NCI-H1417 (cell line): ENCODE measurements at regions not wholly inside any gene's neighbourhood (a gene's known extent, or its start where the extent isn't known, plus 50 kb on each side); places are given as distances from the start of the nearest gene placed in this dataset.
A peak's percentile ranks its signal among the peaks of the same experiment; 100 is the strongest.

Experiments
- DNase-seq, 3 experiments: peaks; one replicate each; lab custom pipeline; 2025; lab: John Stamatoyannopoulos, UW

DNA sequence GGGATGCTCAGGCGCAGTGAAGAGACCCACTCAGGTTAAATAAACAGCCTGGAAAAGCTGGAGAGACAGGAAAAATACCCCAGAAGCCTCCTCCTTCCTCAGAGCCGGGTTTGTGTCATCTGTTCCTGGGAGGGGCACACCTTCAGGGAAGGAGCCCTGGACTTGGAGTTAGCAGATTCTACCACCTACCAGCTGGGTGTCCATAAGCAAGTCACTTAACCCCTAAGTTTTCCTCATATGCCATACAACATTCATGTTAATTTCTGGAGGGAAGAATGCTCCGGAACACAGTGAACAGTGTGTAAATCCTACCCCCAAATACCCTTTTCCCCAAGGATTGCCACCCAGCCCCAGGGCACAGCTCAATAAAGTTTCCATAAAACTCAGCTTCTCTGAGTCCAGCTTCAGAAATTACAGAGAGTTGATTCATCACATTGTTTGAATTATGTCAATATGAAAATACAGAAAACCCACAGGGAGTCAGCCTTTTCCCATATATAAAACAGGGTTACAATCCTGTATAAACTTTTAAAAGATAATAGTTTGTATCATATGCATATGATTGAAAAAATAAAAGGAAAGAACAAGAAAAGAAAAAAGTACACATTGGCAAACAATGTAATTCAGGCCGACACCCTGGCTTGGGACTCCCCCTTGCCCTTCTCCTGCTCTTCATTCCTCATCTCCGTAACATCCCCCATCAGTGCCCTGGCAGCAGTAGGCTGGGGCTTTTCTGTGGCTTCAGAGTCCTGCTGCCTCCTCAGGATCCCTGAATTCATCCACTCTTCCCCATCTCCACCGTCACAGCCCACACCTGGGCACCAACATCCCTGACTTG is 291.8 kb upstream of the USP24 start:
- DNase-seq = no peak

DNA sequence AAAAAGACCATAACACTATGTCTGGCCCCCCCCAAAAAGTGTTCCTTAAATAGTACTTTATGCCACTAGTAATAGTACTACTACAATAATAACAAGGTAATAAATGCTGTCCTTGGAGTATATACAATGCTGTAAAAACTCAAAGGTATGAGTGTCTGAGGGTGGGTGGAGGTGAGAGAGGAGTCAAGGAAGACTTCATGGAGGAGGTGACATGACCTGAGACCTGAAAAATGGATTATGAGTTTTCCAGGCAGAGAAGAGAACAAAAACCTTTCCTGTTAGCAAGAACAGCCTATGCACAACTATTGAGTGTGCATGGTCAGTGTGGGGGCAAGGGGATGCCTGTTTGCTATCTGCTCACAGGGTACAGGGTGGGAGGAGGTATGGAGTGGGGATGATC is 290.2 kb upstream of the USP24 start:
- DNase-seq = no peak

DNA sequence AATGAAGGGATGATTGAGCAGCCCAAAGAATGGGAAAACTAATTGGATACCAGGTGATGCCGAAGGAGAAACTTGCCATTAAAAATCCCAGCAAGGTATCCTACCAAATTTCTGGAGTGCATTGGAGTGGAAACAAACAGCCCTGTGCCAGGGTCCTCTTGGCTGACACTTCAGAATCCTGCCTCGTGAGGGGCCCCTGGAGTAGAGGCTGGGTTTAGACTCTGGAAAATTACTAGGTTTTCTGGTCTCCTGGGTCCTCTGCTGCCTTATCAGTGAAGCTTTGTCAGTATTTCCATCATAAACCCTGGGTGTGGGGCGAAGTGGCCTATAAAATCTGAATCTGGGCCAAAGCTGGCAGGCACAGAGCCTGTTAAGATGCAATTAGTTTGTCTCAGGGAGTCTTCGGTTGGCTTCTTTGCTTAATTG is 289.2 kb upstream of the USP24 start:
- peak in 1 of 3 experiments; percentile 4 for DNase-seq

DNA sequence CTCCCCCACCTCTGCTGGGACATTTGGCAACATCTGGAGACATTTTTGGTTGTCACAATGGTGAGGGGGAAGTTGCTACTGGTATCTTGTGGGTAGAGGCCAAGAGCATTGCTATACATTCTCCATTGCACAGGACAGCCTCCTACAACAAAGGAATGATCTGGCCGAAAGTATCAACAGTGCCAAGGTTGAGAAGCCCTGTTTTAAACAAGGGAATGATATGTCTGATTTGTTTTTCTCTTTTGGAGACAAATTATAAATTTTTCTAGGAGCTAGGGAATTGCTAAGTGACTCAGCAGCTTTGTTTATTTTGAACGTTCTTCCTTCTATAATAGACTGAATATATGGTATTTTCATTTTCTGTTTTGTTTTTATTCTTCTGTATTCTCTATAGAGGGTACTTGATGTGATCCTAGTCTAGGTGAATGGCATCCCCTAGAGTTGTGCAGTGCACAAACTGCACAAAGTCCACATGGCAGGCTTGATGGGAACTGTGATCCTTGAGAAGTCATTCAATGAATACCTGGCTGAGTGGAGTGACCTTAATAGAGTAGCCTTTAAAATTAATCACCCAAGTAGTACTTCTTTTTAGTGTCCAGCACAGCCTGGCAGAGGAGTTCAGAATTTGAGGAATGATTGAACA is 288.6 kb upstream of the USP24 start:
- DNase-seq = no peak

DNA sequence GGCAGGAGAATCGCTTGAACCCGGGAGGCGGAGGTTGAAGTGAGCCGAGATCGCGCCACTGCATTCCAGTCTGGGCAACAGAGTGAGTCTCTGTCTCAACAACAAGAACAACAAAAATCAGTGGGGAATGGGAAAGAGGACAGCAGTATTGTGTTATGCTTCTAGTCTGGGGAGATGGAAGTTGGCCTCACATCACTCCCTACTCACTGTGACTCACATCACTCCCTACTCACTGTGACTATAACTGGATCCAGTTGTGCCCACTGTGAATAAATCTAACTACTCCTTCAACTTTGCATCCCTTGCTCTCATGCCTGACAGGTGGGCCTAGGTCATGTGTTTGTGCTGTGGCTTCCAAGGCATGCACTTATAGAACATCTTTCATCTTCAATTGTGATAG is 285.4 kb upstream of the USP24 start:
- no peak for DNase-seq

DNA sequence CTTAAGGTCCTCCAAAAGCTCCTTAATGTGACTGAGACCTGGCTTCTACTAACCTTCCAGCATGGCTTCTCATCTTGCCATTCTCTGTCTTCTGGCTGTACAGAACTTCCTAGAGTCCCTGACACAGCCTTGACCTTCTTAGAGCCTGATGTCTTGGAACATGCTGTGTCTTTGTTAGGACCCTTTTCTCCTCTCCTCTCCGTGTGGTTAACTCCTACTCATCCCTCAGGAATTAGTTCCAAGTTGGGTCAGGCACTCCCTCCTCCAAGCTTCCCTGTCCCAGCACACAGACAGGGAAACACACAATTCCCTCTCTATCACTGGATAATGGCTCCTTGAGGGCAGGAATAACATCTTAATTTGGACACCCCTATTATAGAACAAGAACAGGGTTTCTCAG is 275.4 kb upstream of the USP24 start:
- no peak for DNase-seq

DNA sequence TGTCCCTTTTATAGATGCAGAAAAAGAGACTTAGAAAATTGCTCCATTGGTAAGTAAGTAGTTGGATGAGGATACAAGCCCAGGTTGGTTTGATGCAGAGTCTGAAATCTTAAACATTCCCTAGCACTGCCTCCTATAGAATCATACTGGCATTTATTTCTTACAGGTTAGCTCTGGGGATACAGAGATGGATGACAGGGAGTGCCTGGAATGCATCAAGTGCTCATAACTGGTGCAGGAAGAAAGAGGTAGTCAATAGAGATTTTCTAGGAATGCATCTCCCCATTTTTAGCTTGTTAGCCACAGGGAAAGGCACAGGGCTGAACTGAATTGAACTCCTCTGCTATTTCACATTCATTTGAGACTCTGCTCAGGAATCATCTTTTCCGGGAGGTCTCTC is 269.0 kb upstream of the USP24 start:
- no peak for DNase-seq

DNA sequence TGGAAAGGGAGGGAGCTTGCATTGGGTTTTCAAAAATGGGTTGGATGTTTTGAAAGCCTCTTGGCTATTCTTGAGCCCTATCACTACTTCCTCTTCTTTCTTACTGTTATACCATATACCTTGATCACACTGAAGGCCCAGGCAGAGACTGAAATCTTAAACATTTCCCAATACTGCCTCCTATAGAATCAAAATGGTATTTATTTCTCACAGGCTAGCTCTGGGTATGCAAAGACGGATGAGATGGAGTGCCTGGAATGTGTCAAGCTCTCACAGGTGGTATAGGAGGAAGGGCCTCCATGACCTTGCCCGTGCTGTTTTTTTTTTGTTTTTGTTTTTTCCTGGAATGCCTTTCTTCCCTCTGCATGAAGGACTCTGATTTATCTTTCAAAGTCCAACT is 268.4 kb upstream of the USP24 start:
- DNase-seq = no peak

DNA sequence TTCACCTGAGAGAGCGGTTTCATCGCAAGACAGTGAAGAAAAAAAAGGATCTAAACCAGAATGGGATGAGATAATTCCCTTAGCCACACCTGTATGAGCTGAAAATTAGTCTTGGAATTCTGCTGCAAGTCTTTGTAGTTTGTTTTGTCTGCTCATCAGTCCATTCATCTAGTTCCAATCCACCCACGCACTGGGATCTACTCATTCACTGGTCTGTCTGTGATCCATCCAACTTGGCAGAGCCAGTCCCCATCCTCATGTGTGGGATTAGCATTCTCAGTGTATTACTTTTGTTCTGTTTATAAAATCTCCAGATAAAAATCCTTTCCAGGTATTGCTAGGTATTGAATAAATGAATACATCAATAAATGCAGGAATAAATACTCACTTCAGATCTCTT is 266.5 kb upstream of the USP24 start:
- DNase-seq = no peak

DNA sequence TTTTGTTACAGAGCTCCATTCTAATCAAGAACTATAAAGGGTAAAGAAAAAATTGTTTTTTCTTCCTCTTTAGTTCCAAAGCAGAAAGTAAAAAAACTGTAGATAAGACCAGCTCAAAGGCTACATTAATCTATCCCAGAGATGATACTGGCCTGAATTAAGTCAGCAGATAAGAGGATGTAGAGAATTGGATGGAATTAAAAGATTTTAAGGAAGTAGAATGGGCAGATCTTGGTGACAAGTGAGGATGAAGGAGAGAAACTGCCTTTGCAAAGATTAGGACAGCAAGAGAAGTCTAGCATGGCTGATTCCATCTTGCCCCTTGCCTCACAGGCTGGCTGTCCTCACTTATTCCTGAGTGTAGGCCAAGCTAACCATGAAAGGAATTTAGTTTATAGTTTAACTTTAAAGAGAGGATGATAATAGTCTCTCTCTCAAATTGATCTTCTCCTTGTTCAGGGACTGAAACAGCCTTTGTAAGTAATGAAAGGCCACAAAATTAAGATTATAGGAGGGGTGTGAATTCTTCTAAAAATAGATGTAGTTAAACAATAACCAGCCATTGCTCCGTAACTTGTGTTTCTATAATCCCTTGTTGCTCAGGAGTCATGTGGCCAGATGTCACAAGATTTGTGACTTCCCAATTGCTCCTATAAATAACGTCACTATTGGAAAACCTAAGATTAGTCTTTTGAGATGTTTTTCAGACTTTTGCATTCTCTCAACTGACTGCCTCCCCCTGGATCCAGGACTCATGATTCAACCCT is 265.0 kb upstream of the USP24 start:
- no peak for DNase-seq

DNA sequence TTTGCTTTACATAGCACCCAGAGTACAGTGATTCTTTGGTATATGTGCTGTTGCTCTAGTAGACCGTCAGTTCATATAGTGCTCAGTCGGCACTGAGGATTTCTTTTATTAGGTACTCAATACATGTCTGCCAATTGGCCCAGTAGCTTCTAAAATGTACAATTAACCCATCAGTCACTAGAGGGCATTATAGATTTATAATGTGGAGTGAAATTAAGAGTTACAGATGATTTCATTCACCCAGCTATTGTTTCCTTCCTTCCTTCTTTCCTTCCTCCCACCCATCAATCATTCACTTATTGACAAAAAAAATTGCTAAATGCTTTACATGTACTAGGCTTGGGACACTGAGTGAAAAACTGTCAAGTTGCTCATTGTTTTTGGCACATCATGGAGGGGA is 263.6 kb upstream of the USP24 start:
- DNase-seq = peak in 2 of 3 experiments; percentile 27 to 43

DNA sequence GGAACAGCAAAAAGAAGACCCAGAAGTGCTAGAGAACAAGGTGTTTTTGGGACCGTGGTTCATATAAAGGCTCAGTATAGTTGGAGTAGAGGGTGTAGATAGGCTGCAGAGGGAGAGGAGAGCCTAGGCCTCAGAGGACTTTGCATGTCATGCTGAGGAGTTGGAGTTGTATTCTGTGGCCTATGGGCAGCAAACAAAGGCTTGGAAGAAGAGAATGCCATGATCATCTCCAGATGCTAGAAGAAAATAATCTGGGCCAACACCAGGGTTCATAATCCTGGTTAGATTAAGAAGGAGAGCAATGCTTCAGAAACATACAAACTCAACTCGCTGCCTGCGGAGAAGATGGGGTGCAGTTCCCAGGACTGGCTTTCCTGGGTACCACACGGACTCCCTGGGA is 262.8 kb upstream of the USP24 start:
- DNase-seq = no peak

DNA sequence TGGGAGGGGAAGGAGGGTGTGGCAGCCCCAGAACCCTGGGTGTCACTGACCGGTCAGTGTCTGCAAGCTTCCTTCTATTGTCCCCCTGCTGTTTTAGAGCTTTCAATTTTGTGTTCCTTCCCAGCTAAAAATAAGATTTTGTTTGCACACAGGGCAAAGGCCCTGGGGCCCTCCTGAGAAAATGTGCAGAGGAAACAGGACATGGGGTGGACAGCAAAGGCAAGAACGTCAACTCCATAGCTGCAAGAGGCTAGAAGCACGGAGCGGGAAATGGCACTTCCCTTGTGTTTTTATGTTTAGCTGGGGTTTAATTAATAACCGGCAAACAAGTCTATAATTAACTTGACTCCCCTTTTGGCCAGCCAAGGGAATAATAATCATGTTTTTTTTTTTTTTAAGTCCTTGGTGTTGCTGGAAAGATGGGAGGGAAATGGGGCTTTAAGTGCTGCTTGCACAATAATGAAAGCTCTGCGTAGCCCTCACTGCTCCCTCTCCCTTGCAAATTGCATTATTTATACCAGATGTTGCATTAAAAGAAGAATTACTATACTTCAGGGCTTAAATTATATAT is 261.4 kb upstream of the USP24 start:
- peak in 2 of 3 experiments; percentile 23 to 66 for DNase-seq

DNA sequence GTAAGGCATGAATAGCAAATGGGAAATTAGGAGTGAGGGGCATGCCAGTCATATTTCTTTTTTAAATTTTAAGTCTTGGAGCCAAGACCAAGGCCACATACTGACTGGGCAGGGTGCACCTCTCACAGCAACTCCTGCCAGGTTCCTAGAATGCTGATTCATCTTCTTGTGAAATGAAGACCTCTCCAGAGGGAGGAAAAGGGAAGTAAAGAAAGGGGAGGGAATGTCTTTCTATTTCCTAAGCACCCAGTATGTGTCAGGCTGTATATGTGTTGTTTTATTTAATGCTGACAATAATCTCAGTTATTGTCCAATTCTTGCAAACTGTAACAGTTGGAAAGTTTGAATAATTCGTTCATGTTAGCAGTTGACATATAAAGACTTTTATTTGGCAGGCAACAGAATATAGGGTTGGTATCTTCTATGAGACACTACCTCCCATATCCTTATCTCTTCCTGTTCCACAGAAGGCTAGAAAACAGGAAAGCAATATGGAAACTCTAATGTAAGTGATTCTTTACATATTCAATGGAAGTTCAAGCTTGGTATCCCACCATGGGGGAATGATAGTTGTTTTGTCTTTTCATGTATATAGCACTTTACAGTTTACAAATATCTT is 259.1 kb upstream of the USP24 start:
- no peak for DNase-seq

DNA sequence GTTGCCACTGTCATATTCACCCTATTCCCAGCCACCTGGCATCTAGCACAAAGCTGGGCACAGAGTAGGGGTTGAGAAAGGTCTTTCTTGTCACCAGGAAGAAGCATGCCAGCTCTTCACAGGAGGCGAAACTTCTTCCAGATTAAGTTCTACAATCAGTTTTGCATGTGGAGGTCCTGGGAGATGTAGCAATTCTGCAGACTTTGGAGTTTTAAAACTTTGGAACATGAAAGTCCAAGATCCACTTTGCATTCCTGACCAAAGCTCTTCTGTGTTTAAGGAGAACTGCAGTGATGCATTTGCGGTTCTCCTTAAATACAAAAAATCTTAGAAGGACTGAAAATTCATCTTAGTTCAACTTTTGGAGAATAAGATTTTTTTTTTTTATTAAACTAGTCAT is 258.5 kb upstream of the USP24 start:
- no peak for DNase-seq

DNA sequence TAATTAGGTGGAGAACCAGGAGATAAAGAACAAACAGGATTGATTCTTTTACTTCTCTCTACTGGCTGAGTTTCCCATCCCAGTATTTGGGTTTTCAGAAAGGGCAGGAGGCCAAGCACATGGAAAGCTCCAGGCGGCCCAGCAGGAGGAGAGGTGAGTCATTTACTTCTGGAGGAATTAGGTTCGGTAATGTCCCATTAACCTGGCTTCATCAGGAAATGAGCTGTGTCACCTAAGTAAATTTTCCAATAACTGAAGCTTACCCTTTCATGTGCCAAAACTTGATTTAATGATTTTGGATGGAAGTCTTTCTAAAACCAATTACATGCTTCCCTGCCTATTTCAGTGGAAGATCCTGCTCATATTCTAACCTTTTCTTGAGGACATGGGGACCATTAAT is 257.6 kb upstream of the USP24 start:
- no peak for DNase-seq

DNA sequence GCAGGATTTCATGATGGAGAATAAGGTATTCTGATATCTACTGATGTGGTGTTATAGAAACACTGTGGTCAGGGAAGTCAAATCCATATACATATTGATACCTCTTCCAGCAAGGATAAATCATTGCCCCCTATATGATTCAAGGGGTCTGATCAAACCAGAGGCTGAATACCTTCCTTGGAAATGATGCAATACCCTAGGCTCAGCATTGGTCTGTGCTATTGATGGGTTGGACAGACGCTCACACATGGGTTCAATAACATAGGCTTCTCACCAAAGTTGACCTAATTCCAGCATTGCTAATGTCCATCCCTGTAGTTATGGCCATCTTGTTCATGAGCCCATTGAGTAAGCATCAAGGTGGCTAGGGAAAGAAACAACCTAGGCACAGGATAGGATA is 257.0 kb upstream of the USP24 start:
- DNase-seq = no peak

DNA sequence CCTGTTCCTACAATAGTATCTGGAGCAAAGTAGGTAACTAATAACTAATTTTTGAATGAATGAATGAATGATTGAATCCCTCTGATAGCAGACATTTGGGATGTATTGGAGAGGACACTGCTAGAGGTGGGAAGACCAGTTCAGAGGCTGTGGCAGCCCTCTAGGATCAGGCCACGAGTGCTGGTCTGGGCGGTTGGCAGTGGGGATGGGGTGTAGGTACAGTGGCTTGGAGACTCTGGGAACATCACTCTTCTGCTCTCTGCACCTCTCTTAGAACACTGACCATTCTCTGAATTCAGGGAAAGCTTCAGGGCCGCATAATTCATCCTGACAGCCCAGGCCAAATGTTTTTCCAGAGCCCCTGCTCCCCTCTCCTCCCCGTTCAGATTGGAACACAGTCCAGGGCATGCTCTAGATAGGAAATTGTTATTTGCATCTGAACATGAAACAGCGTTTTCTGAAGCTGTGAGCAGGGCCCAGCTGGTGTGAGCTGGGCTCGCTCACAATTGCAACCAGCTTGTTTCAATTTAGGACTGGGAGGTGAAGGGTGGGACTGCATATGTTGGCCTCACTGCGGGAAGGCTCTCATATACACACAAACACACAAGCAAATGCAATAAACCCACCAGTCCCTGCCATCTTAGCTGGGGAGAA is 253.1 kb upstream of the USP24 start:
- no peak for DNase-seq

DNA sequence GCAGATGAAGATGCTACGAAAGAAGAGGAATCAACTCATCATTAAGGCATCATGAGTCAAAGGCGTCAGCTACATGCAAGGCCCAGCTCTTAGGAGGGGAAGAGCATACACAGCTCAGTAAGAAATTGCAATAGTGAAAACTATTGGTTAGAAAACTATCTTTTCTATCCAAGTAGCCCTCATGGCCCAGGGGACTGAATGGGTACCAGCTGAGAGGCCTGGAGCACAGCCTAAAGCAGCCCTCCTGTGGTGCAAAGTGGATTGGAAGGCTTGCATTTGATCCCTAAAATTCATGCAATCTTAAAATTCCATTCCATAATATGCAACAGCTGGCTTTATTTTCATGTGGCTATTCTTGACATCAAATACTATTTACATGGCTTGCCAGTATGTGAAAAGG is 251.8 kb upstream of the USP24 start:
- no peak for DNase-seq

DNA sequence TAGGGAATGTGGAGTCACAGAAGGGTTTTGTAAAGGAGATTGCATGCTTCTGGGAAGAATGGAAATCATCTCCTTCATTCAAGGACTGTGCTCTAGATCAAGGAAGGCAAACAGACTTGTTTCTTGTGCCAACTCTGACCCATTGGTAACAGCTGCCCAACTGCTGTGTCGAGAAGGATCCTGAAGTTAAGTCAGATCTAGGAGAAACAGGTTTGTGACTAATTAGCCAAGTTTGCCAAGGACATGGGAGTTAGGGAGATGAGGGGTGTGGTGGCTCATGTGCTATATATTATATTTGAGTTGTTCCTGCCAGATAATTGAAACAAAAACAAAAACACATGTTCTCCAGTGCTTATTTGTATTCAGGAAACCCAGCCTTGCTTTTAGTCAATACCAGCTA is 251.2 kb upstream of the USP24 start:
- DNase-seq = no peak

DNA sequence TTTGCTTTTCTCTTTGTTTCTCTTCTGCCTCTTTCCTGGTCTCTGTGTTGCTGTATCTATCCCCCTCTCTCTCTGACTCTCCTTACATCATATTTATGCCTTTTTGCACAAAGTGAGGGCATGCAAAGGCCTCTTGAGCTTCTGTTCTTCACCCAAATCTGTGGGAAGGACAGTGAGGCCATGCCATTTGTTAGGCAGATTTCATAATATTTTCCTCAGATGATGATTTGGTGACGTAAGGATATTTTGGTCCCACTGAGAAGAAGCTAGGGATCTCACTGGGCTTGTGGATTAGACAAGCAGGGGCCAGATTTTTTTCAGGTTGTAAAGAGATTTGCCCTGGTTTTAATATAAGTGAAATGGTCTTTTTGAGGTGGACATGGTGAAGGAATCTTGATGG is 249.4 kb upstream of the USP24 start:
- no peak for DNase-seq
